Left lung (tissue), 4 donors: ENCODE measurements at regions not wholly inside any gene's neighbourhood (a gene's known extent, or its start where the extent isn't known, plus 50 kb on each side); places are given as distances from the start of the nearest gene placed in this dataset.

Experiments
- ATAC-seq: fragments of 200-7000 bp; cut with Tn5 transposase; one replicate; pipeline ENCODE4 v1.9.1; 2020; ENCODE audit warnings: moderate library complexity
- DNase-seq, 4 donors: peaks; one replicate each; pipeline ENCODE4 v3.0.0-alpha.2; 2013 to 2020
- H3K27ac ChIP-seq, 2 donors: fragments of 200-600 bp; sonication (generic) in 1 of 2; one replicate each; pipeline versions ENCODE4 v1.5.0 to v1.8.0; 2020 to 2021
- H3K27me3 ChIP-seq, 2 donors: fragments of 200-600 bp; sonication (generic) in 1 of 2; one replicate each; pipeline versions ENCODE4 v1.5.0 to v1.8.0; 2020 to 2021
- H3K36me3 ChIP-seq, 2 donors: fragments of 200-600 bp; sonication (generic) in 1 of 2; one replicate each; pipeline versions ENCODE4 v1.5.0 to v1.8.0; 2020 to 2021
- H3K4me1 ChIP-seq, 2 donors: fragments of 200-600 bp; one replicate each; pipeline ENCODE4 v1.8.0; 2021
- H3K4me3 ChIP-seq, 2 donors: fragments of 200-600 bp; sonication (generic) in 1 of 2; one replicate each; pipeline versions ENCODE4 v1.5.0 to v1.8.0; 2020 to 2021; ENCODE audit warnings: mild to moderate bottlenecking in 1 of 2
- H3K9me3 ChIP-seq, 2 donors: fragments of 200-600 bp; sonication (generic) in 1 of 2; one replicate each; pipeline versions ENCODE4 v1.5.0 to v1.8.0; 2020 to 2021
- CTCF ChIP-seq, 2 donors: fragments of 200-600 bp; sonication (generic) in 1 of 2; IDR thresholded peaks; one replicate each; pipeline versions ENCODE4 v1.5.0 to v1.8.0; 2021; ENCODE audit warnings: antibody characterized with exemption in 2 of 2
- intact Hi-C, 2 donors: fragments of 100-400 bp; cut with DNase I; formaldehyde crosslinking; loops; one replicate each; pipeline versions ENCODE4 v1.11.2 to v1.14.2; 2022
- donor health status: DM: no; HTN: yes; CAD: no.
- donor health status: DM: no; HTN: no; CAD: no.

GRCh38 chr5:106574820-106575219, 1095.9 kb downstream of the EFNA5 start:
- no peak for ATAC-seq
- intact Hi-C loops, result no loop called here

GRCh38 chr5:106566031-106566430, 1104.7 kb downstream of the EFNA5 start:
- DNase-seq, result no peak
- intact Hi-C loops, result no loop called here
- no peak for TF ChIP-seq CTCF (IDR thresholded peaks at IDR 0.05)
- no peak for ATAC-seq
- no peaks in the 10 kb centered on the region for H3K36me3 ChIP-seq
- H3K4me1 ChIP-seq, result no peaks in the 10 kb centered on the region
- peaks cover 0 to 6% of the 10 kb centered on the region in 2 donors for H3K9me3 ChIP-seq
- no peaks in the 10 kb centered on the region for H3K27me3 ChIP-seq
- no peak overlapping the region for H3K27ac ChIP-seq
- no peak overlapping the region for H3K4me3 ChIP-seq

More at GRCh38 chr5:106574820-106575219, 1095.9 kb downstream of the EFNA5 start:
- Histone ChIP-seq H3K4me3 (no peak overlapping the region), H3K4me1 (no peaks in the 10 kb centered on the region), H3K36me3 (no peaks in the 10 kb centered on the region), H3K27me3 (no peaks in the 10 kb centered on the region), H3K27ac (no peak overlapping the region), H3K9me3 (no peaks in the 10 kb centered on the region)
- no peak for TF ChIP-seq CTCF (IDR thresholded peaks at IDR 0.05)
- no peak for DNase-seq

- Histone ChIP-seq H3K4me3 (no peak overlapping the region), H3K4me1 (no peaks in the 10 kb centered on the region), H3K9me3 (peaks cover 0 to 66% of the 10 kb centered on the region in 2 donors), H3K36me3 (no peaks in the 10 kb centered on the region), H3K27ac (no peak overlapping the region), H3K27me3 (no peaks in the 10 kb centered on the region)
- no peak for TF ChIP-seq CTCF (IDR thresholded peaks at IDR 0.05)
- no peak for DNase-seq
- intact Hi-C loops, result no loop called here
- no peak for ATAC-seq
These were observed 1125.4 kb downstream of the EFNA5 start for GRCh38 chr5:106545325-106545724.

GRCh38 chr5:106543330-106543729, 1127.4 kb downstream of the EFNA5 start:
- TF ChIP-seq CTCF (IDR thresholded peaks at IDR 0.05), result no peak
- DNase-seq (no peak), ATAC-seq (no peak)
- Histone ChIP-seq H3K4me3 (no peak overlapping the region), H3K36me3 (no peaks in the 10 kb centered on the region), H3K27me3 (no peaks in the 10 kb centered on the region), H3K27ac (no peak overlapping the region), H3K4me1 (no peaks in the 10 kb centered on the region), H3K9me3 (peaks cover 0 to 67% of the 10 kb centered on the region in 2 donors)
- intact Hi-C loops, result no loop called here

- H3K9me3 ChIP-seq, result no peaks in the 10 kb centered on the region
- no peak overlapping the region for H3K27ac ChIP-seq
- TF ChIP-seq CTCF (IDR thresholded peaks at IDR 0.05), result no peak
- H3K27me3 ChIP-seq, result no peaks in the 10 kb centered on the region
- DNase-seq (no peak), ATAC-seq (no peak)
- no peak overlapping the region for H3K4me3 ChIP-seq
- H3K4me1 ChIP-seq, result no peaks in the 10 kb centered on the region
- intact Hi-C loops, result no loop called here
- no peaks in the 10 kb centered on the region for H3K36me3 ChIP-seq
These were observed 1140.6 kb downstream of the EFNA5 start for GRCh38 chr5:106530150-106530549.
